GM19372 (cell line): ENCODE measurements at regions not wholly inside any gene's neighbourhood (a gene's known extent, or its start where the extent isn't known, plus 50 kb on each side); places are given as distances from the start of the nearest gene placed in this dataset.
"Not testable (repeated sequence)": the region's sequence is repeated elsewhere in the genome, so short reads cannot be mapped to it uniquely, and the experiment has no call there.

Source experiments
- ATAC-seq: cut with Tn5 transposase; IDR thresholded peaks from one replicate; pipeline ENCODE4 v1.9.1; 2021; ENCODE audit warnings: mild to moderate bottlenecking, low read depth, moderate library complexity; ENCODE audit not compliant: unreplicated experiment

- ATAC-seq, result no peak
Observed at GRCh38 chr4:164039482-164039881, 545.0 kb downstream of the TMA16 start.

- ATAC-seq, result no peak
Observed at GRCh38 chr4:164056426-164057142, 562.1 kb downstream of the TMA16 start.

- no peak for ATAC-seq
Observed at GRCh38 chr4:164058776-164059445, 564.4 kb downstream of the TMA16 start.

GRCh38 chr4:164060456-164060855 is 566.0 kb downstream of the TMA16 start:
- ATAC-seq, result no peak

- no peak for ATAC-seq
Observed at GRCh38 chr4:164068392-164068791, 573.9 kb downstream of the TMA16 start.

GRCh38 chr4:164070625-164071024 is 576.1 kb downstream of the TMA16 start:
- ATAC-seq, result no peak

GRCh38 chr4:164081371-164081770 is 586.9 kb downstream of the TMA16 start:
- ATAC-seq, result no peak

- ATAC-seq, result no peak
Observed at GRCh38 chr4:164081801-164082200, 587.3 kb downstream of the TMA16 start.

- ATAC-seq, result no peak
Observed at GRCh38 chr4:164087733-164088132, 593.2 kb downstream of the TMA16 start.

GRCh38 chr4:164095313-164096110 is 601.0 kb downstream of the TMA16 start:
- no peak for ATAC-seq

GRCh38 chr4:164096766-164097518 is 602.5 kb downstream of the TMA16 start:
- no peak for ATAC-seq

- ATAC-seq, result not testable (repeated sequence)
Observed at GRCh38 chr4:164100741-164101365, 606.4 kb downstream of the TMA16 start.

- no peak for ATAC-seq
Observed at GRCh38 chr4:164108971-164109370, 614.5 kb downstream of the TMA16 start.

- no peak for ATAC-seq
Observed at GRCh38 chr4:164109503-164109902, 615.0 kb downstream of the TMA16 start.

- no peak for ATAC-seq
Observed at GRCh38 chr4:164115236-164115635, 620.7 kb downstream of the TMA16 start.

- ATAC-seq, result no peak
Observed at GRCh38 chr4:164116286-164116685, 621.8 kb downstream of the TMA16 start.

- ATAC-seq, result no peak
Observed at GRCh38 chr4:164134388-164134787, 619.5 kb upstream of the SMIM31 start.

GRCh38 chr4:164136180-164136616 is 617.7 kb upstream of the SMIM31 start:
- ATAC-seq, result no peak

- no peak for ATAC-seq
Observed at GRCh38 chr4:164138521-164138920, 615.4 kb upstream of the SMIM31 start.

GRCh38 chr4:164139291-164139690 is 614.6 kb upstream of the SMIM31 start:
- ATAC-seq, result no peak
